ENCODE measurements at regions not wholly inside any gene's neighbourhood (a gene's known extent, or its start where the extent isn't known, plus 50 kb on each side); places are given as distances from the start of the nearest gene placed in this dataset.
"Not testable (repeated sequence)": the region's sequence is repeated elsewhere in the genome, so short reads cannot be mapped to it uniquely, and the experiment has no call there.

GRCh38 chr4:188992706-188993105 lies 853.5 kb downstream of the TRIML1 start:
- Mint-ChIP-seq H3K4me3 (no peak overlapping the region), H3K9me3 (peaks cover 12% of the 10 kb centered on the region), H3K27me3 (no peaks in the 10 kb centered on the region), H3K4me1 (no peaks in the 10 kb centered on the region), H3K27ac (no peak overlapping the region), H3K36me3 (no peaks in the 10 kb centered on the region)
- CTCF ChIA-PET, result no interaction called here
- DNase-seq, result no peak

GRCh38 chr4:188993871-188994270 lies 854.6 kb downstream of the TRIML1 start:
- no peak for DNase-seq
- CTCF ChIA-PET, result no interaction called here
- H3K27me3 Mint-ChIP-seq, result no peaks in the 10 kb centered on the region
- no peaks in the 10 kb centered on the region for H3K36me3 Mint-ChIP-seq
- no peaks in the 10 kb centered on the region for H3K4me1 Mint-ChIP-seq
- H3K9me3 Mint-ChIP-seq, result peaks cover 8% of the 10 kb centered on the region
- H3K4me3 Mint-ChIP-seq, result no peak overlapping the region
- no peak overlapping the region for H3K27ac Mint-ChIP-seq

GRCh38 chr4:189001283-189001970 lies 862.2 kb downstream of the TRIML1 start:
- H3K27ac Mint-ChIP-seq, result no peak overlapping the region
- H3K27me3 Mint-ChIP-seq, result no peaks in the 10 kb centered on the region
- no peaks in the 10 kb centered on the region for H3K36me3 Mint-ChIP-seq
- CTCF ChIA-PET, result no interaction called here
- H3K9me3 Mint-ChIP-seq, result peaks cover 17% of the 10 kb centered on the region
- no peak for DNase-seq
- no peak overlapping the region for H3K4me3 Mint-ChIP-seq
- no peaks in the 10 kb centered on the region for H3K4me1 Mint-ChIP-seq

- H3K27me3 Mint-ChIP-seq, result no peaks in the 10 kb centered on the region
- H3K36me3 Mint-ChIP-seq, result no peaks in the 10 kb centered on the region
- CTCF ChIA-PET, result no interaction called here
- no peaks in the 10 kb centered on the region for H3K4me1 Mint-ChIP-seq
- no peak overlapping the region for H3K4me3 Mint-ChIP-seq
- H3K9me3 Mint-ChIP-seq, result peaks cover 17% of the 10 kb centered on the region
- H3K27ac Mint-ChIP-seq, result no peak overlapping the region
- DNase-seq, result no peak
These were observed 862.8 kb downstream of the TRIML1 start for GRCh38 chr4:189001971-189002450.

- H3K4me3 Mint-ChIP-seq, result no peak overlapping the region
- H3K36me3 Mint-ChIP-seq, result no peaks in the 10 kb centered on the region
- H3K27me3 Mint-ChIP-seq, result no peaks in the 10 kb centered on the region
- no peaks in the 10 kb centered on the region for H3K4me1 Mint-ChIP-seq
- CTCF ChIA-PET, result no interaction called here
- peaks cover 18% of the 10 kb centered on the region for H3K9me3 Mint-ChIP-seq
- DNase-seq, result no peak
- H3K27ac Mint-ChIP-seq, result no peak overlapping the region
These were observed 863.2 kb downstream of the TRIML1 start for GRCh38 chr4:189002475-189002874.

GRCh38 chr4:189010452-189011217 lies 871.4 kb downstream of the TRIML1 start:
- H3K36me3 Mint-ChIP-seq, H3K4me3 Mint-ChIP-seq, H3K27ac Mint-ChIP-seq, H3K4me1 Mint-ChIP-seq, CTCF ChIA-PET, DNase-seq, H3K27me3 Mint-ChIP-seq: not testable (repeated sequence)
- H3K9me3 Mint-ChIP-seq, result peaks cover 16% of the 10 kb centered on the region

- no peaks in the 10 kb centered on the region for H3K36me3 Mint-ChIP-seq
- H3K4me3 Mint-ChIP-seq, result no peak overlapping the region
- no peak overlapping the region for H3K27ac Mint-ChIP-seq
- DNase-seq, result no peak
- H3K4me1 Mint-ChIP-seq, result no peaks in the 10 kb centered on the region
- H3K27me3 Mint-ChIP-seq, result no peaks in the 10 kb centered on the region
- CTCF ChIA-PET, result no interaction called here
- H3K9me3 Mint-ChIP-seq, result peaks cover 19% of the 10 kb centered on the region
These were observed 882.6 kb downstream of the TRIML1 start for GRCh38 chr4:189021831-189022230.

DNA sequence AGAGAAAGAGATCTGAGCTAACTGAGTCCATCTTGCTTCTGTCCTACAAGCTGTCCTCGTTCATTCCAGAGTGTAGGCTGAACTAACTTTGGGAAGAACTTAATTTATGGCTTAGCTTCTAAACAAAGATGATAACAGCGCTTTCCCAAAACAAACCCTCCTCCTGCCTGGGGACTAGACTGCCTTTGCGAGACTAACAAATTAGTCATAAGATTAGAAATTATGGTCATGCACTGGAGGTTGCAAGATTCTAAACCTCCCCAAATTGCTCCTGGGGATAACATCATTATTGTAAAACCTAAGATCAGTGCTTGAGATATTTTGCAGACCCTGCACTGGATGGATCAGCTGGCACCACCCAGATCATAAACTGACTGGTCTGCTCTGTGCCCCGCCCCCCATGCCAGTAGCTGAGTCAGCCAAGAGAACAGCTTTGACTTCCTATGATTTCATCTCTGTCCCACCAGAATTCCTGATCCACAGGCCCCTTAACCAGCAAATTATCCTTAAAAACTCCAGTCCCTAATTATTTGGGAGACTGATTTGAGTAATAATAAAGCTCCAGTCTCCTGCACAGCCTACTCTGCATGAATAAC lies 883.3 kb downstream of the TRIML1 start:
- CTCF ChIA-PET, result no interaction called here
- Mint-ChIP-seq H3K4me3 (no peak overlapping the region), H3K27me3 (no peaks in the 10 kb centered on the region), H3K9me3 (peaks cover 19% of the 10 kb centered on the region), H3K4me1 (no peaks in the 10 kb centered on the region), H3K36me3 (no peaks in the 10 kb centered on the region), H3K27ac (no peak overlapping the region)
- no peak for DNase-seq

DNA sequence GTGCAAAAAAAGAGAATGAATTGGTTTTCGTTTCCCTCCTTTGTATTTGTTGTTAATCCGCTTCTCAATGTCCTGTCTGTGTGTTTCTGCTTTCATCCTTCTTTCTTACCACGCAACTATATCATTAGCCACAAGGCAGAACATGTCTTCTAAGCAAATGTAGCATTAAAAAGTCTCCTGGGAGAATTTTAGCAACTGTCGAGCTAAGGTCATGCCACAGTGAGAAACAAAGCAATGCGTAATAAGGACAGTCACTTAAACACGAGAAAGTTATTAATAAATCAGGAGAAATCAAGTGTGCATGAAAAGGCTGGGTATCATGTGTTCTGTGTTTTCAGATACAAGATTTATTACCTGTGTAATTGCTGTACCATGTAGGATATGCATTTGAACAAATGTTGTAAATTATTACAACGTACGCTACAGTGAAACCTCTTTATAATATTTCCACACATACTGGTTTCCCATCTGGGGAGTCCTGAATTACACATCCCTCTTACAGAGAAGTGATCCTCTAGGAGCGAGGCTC lies 890.8 kb downstream of the TRIML1 start:
- CTCF ChIA-PET, result no interaction called here
- H3K4me1 Mint-ChIP-seq, result no peaks in the 10 kb centered on the region
- H3K4me3 Mint-ChIP-seq, result no peak overlapping the region
- H3K27ac Mint-ChIP-seq, result no peak overlapping the region
- H3K27me3 Mint-ChIP-seq, result no peaks in the 10 kb centered on the region
- peaks cover 10% of the 10 kb centered on the region for H3K9me3 Mint-ChIP-seq
- DNase-seq, result no peak
- H3K36me3 Mint-ChIP-seq, result no peaks in the 10 kb centered on the region

- CTCF ChIA-PET, result no interaction called here
- H3K27ac Mint-ChIP-seq, result no peak overlapping the region
- no peak for DNase-seq
- no peak overlapping the region for H3K4me3 Mint-ChIP-seq
- H3K27me3 Mint-ChIP-seq, result no peaks in the 10 kb centered on the region
- no peaks in the 10 kb centered on the region for H3K4me1 Mint-ChIP-seq
- H3K9me3 Mint-ChIP-seq, result peaks cover 9% of the 10 kb centered on the region
- H3K36me3 Mint-ChIP-seq, result no peaks in the 10 kb centered on the region
These were observed 893.5 kb downstream of the TRIML1 start for GRCh38 chr4:189032606-189033338.

DNA sequence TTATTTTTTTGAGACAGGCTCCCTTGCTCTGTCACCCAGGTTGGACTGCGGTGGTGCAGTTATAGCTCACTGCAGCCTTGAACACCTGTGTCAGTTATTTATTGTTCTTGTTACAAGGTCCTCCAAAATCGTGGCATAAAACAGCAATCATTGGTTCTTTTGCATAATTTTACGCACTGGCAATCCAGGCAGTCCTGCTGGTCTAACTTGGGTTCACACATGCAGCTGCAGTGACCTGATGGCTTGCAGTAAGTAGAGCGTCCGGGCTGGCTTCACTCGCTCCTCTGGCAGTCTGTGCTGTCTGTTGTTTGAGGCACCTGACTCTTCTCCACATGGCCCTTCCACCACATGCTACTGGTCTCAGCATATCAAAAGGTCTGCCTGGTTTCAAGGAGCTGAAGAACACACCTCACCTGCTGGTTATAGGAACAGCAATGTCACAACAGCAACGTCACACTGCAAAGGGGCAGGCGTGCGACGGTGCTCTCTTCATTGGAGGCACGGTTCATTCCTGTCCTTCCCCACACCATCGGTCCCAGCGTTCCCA lies 894.6 kb downstream of the TRIML1 start:
- no peaks in the 10 kb centered on the region for H3K27me3 Mint-ChIP-seq
- no peaks in the 10 kb centered on the region for H3K36me3 Mint-ChIP-seq
- H3K9me3 Mint-ChIP-seq, result peaks cover 15% of the 10 kb centered on the region
- no peaks in the 10 kb centered on the region for H3K4me1 Mint-ChIP-seq
- H3K27ac Mint-ChIP-seq, result no peak overlapping the region
- CTCF ChIA-PET, result no interaction called here
- no peak for DNase-seq
- H3K4me3 Mint-ChIP-seq, result no peak overlapping the region

DNA sequence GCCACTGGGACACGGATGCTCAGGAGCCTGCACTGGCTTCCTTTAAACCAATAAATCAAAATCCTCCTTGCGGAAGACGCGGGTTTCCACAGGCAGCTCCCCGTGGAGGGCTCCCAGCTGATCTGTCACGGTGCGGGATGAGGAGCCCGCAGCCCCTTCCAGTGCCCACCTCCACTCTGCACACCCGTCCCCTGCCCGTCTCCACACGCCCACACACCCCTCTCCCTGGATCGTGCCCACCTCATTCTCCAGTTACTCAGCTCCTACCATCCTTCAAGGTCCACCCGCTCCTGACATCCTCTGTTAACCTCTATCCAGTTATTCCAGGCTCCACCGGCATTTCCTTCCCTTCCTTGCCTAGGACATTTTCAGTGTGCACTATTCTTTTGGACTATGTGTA lies 895.9 kb downstream of the TRIML1 start:
- peaks cover 17% of the 10 kb centered on the region for H3K9me3 Mint-ChIP-seq
- CTCF ChIA-PET, result no interaction called here
- no peaks in the 10 kb centered on the region for H3K4me1 Mint-ChIP-seq
- H3K4me3 Mint-ChIP-seq, result no peak overlapping the region
- no peaks in the 10 kb centered on the region for H3K36me3 Mint-ChIP-seq
- H3K27me3 Mint-ChIP-seq, result no peaks in the 10 kb centered on the region
- no peak overlapping the region for H3K27ac Mint-ChIP-seq
- no peak for DNase-seq

GRCh38 chr4:189035654-189036053 lies 896.4 kb downstream of the TRIML1 start:
- Mint-ChIP-seq H3K27me3 (no peaks in the 10 kb centered on the region), H3K9me3 (peaks cover 18% of the 10 kb centered on the region), H3K36me3 (no peaks in the 10 kb centered on the region), H3K4me1 (no peaks in the 10 kb centered on the region), H3K27ac (no peak overlapping the region), H3K4me3 (no peak overlapping the region)
- DNase-seq, result no peak
- CTCF ChIA-PET, result no interaction called here

GRCh38 chr4:189036906-189037305 lies 897.7 kb downstream of the TRIML1 start:
- no peak overlapping the region for H3K4me3 Mint-ChIP-seq
- CTCF ChIA-PET, result no interaction called here
- no peak overlapping the region for H3K27ac Mint-ChIP-seq
- H3K27me3 Mint-ChIP-seq, result no peaks in the 10 kb centered on the region
- H3K36me3 Mint-ChIP-seq, result no peaks in the 10 kb centered on the region
- peaks cover 16% of the 10 kb centered on the region for H3K9me3 Mint-ChIP-seq
- no peaks in the 10 kb centered on the region for H3K4me1 Mint-ChIP-seq
- no peak for DNase-seq
